Calu3 (cell line): ENCODE measurements at regions not wholly inside any gene's neighbourhood (a gene's known extent, or its start where the extent isn't known, plus 50 kb on each side); places are given as distances from the start of the nearest gene placed in this dataset.

ENCODE experiments used
- BruUV-seq: library from RNA; stranded (reverse); fragments of 400-500 nt; replicated peaks from 2 replicates; lab custom pipeline; 2021; lab: Mats Ljungman, UMichigan
- CTCF ChIA-PET: fragments of 300-600 bp; sonication (Branson Sonifier 250); formaldehyde crosslinking; loops from one replicate; lab custom pipeline; 2022; ENCODE audit warnings: antibody characterized with exemption; lab: Charles Lee
- DNase-seq: peaks from one replicate; pipeline ENCODE4 v3.0.0; 2022
- H3K27ac Mint-ChIP-seq: one replicate; pipeline ENCODE4 v1.8.0; 2022; ENCODE audit warnings: mixed read lengths; ENCODE audit not compliant: unreplicated experiment
- H3K27me3 Mint-ChIP-seq: one replicate; pipeline ENCODE4 v1.8.0; 2022; ENCODE audit warnings: mixed read lengths; ENCODE audit not compliant: unreplicated experiment
- H3K36me3 Mint-ChIP-seq: one replicate; pipeline ENCODE4 v1.8.0; 2022; ENCODE audit warnings: mild to moderate bottlenecking, moderate library complexity, mixed read lengths; ENCODE audit not compliant: insufficient read depth, unreplicated experiment
- H3K4me1 Mint-ChIP-seq: one replicate; pipeline ENCODE4 v1.8.0; 2022; ENCODE audit warnings: mild to moderate bottlenecking, low read depth, mixed read lengths; ENCODE audit not compliant: unreplicated experiment
- H3K4me3 Mint-ChIP-seq: one replicate; pipeline ENCODE4 v1.8.0; 2022; ENCODE audit warnings: mild to moderate bottlenecking, low read depth, moderate library complexity, mixed read lengths; ENCODE audit not compliant: unreplicated experiment
- H3K9me3 Mint-ChIP-seq: one replicate; pipeline ENCODE4 v1.8.0; 2022; ENCODE audit warnings: low read depth, mixed read lengths; ENCODE audit not compliant: unreplicated experiment
- CTCF ChIP-seq: fragments of 200-600 bp; IDR thresholded peaks from one replicate; pipeline ENCODE4 v1.8.0; 2022; ENCODE audit warnings: antibody characterized with exemption; ENCODE audit not compliant: unreplicated experiment
- intact Hi-C: fragments of 100-400 bp; cut with micrococcal nuclease; formaldehyde crosslinking; loops from one replicate; pipeline ENCODE4 v1.10.0; 2022; ENCODE audit not compliant: unreplicated experiment

GRCh38 chr3:68242606-68243005, 588.2 kb upstream of the SUCLG2 start:
- Mint-ChIP-seq H3K27ac (no peak overlapping the region), H3K27me3 (no peaks in the 10 kb centered on the region), H3K9me3 (peaks cover 6% of the 10 kb centered on the region), H3K4me3 (no peak overlapping the region), H3K36me3 (no peaks in the 10 kb centered on the region), H3K4me1 (no peaks in the 10 kb centered on the region)
- CTCF ChIA-PET = no interaction called here
- no TSS peak for BruUV-seq
- no peak for TF ChIP-seq CTCF
- intact Hi-C loops = no loop called here
- DNase-seq = no peak

- no peak for TF ChIP-seq CTCF
- no peaks in the 10 kb centered on the region for H3K27me3 Mint-ChIP-seq
- no peak overlapping the region for H3K27ac Mint-ChIP-seq
- no peak overlapping the region for H3K4me3 Mint-ChIP-seq
- H3K9me3 Mint-ChIP-seq = no peaks in the 10 kb centered on the region
- DNase-seq = no peak
- H3K4me1 Mint-ChIP-seq = no peaks in the 10 kb centered on the region
- BruUV-seq = no TSS peak
- intact Hi-C loops = no loop called here
- CTCF ChIA-PET = no interaction called here
- H3K36me3 Mint-ChIP-seq = no peaks in the 10 kb centered on the region
Observed at GRCh38 chr3:68239542-68239941, 585.1 kb upstream of the SUCLG2 start.

- no peaks in the 10 kb centered on the region for H3K36me3 Mint-ChIP-seq
- H3K27me3 Mint-ChIP-seq = no peaks in the 10 kb centered on the region
- no peak overlapping the region for H3K27ac Mint-ChIP-seq
- peaks cover 8% of the 10 kb centered on the region for H3K9me3 Mint-ChIP-seq
- no TSS peak for BruUV-seq
- intact Hi-C loops = no loop called here
- no peak for DNase-seq
- no peak overlapping the region for H3K4me3 Mint-ChIP-seq
- no peak for TF ChIP-seq CTCF
- no peaks in the 10 kb centered on the region for H3K4me1 Mint-ChIP-seq
- CTCF ChIA-PET = no interaction called here
Observed at GRCh38 chr3:68234076-68234780, 579.8 kb upstream of the SUCLG2 start.

GRCh38 chr3:68228856-68229255, 574.4 kb upstream of the SUCLG2 start:
- Mint-ChIP-seq H3K36me3 (no peaks in the 10 kb centered on the region), H3K9me3 (peaks cover 5% of the 10 kb centered on the region), H3K27me3 (no peaks in the 10 kb centered on the region), H3K27ac (no peak overlapping the region), H3K4me1 (no peaks in the 10 kb centered on the region), H3K4me3 (no peak overlapping the region)
- intact Hi-C loops = no loop called here
- DNase-seq = no peak
- no TSS peak for BruUV-seq
- CTCF ChIA-PET = no interaction called here
- no peak for TF ChIP-seq CTCF
